ENCODE measurements at regions not wholly inside any gene's neighbourhood (a gene's known extent, or its start where the extent isn't known, plus 50 kb on each side); places are given as distances from the start of the nearest gene placed in this dataset.

- TF ChIP-seq, protein P1, sequence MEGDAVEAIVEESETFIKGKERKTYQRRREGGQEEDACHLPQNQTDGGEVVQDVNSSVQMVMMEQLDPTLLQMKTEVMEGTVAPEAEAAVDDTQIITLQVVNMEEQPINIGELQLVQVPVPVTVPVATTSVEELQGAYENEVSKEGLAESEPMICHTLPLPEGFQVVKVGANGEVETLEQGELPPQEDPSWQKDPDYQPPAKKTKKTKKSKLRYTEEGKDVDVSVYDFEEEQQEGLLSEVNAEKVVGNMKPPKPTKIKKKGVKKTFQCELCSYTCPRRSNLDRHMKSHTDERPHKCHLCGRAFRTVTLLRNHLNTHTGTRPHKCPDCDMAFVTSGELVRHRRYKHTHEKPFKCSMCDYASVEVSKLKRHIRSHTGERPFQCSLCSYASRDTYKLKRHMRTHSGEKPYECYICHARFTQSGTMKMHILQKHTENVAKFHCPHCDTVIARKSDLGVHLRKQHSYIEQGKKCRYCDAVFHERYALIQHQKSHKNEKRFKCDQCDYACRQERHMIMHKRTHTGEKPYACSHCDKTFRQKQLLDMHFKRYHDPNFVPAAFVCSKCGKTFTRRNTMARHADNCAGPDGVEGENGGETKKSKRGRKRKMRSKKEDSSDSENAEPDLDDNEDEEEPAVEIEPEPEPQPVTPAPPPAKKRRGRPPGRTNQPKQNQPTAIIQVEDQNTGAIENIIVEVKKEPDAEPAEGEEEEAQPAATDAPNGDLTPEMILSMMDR (IDR thresholded peaks at IDR 0.05), result no peak
- TF ChIP-seq POLR2A (IDR thresholded peaks at IDR 0.05), result no peak
Observed at GRCh38 chr17:36752096-36752888, 150.9 kb downstream of the MRM1 start.
